EL (cell line): ENCODE measurements at regions not wholly inside any gene's neighbourhood (a gene's known extent, or its start where the extent isn't known, plus 50 kb on each side); places are given as distances from the start of the nearest gene placed in this dataset.

ENCODE experiments used
- DNase-seq: peaks from one replicate; pipeline ENCODE4 v3.0.0-alpha.2; 2016

GRCh38 chr9:116008278-116008677 is 145.3 kb upstream of the PAPPA start:
- DNase-seq = peak; percentile 69

DNA sequence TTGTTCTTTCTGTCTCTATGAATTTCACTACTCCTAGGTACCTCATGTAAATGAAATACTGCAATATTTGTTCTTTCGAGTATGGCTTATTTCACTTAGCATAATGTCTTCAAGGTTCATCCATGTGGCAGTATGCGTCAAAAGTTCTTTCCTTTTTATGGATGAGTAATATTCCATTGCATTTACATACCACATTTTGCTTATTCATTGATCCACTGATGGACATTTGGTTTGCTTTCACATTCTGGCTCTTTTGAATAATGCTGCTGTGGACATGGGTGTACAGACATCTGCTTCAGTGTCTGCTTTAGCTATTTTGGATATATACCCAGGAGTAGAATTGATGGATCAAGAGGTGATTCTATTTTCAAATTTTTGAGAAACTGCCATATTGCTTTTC is 144.2 kb upstream of the PAPPA start:
- DNase-seq = no peak

- no peak for DNase-seq
Observed at GRCh38 chr9:116015855-116016254, 137.7 kb upstream of the PAPPA start.

GRCh38 chr9:116020146-116020545 is 133.4 kb upstream of the PAPPA start:
- peak; percentile 18 for DNase-seq

GRCh38 chr9:116020801-116021200 is 132.8 kb upstream of the PAPPA start:
- DNase-seq = peak; percentile 26

DNA sequence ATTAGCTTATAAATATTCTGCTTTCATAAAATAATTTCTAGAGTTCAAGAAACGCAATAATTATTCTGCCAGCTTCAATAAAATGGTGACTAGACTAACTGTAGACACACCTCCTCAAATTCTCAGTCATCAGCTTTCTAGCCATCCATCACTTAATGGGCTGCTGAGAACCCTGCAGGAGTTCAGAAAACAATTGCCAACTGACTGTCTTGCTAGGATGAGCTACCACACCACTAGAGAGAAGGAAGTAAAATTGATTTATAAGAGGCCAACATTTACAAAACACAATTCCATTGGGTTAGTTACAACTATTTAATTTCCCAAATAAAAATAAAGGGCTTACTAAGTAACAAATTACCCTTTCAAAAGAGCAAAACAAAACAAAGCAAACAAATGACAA is 126.5 kb upstream of the PAPPA start:
- DNase-seq = peak; percentile 29

GRCh38 chr9:116027511-116027910 is 126.1 kb upstream of the PAPPA start:
- peak; percentile 84 for DNase-seq

GRCh38 chr9:116027951-116028350 is 125.6 kb upstream of the PAPPA start:
- DNase-seq = no peak

DNA sequence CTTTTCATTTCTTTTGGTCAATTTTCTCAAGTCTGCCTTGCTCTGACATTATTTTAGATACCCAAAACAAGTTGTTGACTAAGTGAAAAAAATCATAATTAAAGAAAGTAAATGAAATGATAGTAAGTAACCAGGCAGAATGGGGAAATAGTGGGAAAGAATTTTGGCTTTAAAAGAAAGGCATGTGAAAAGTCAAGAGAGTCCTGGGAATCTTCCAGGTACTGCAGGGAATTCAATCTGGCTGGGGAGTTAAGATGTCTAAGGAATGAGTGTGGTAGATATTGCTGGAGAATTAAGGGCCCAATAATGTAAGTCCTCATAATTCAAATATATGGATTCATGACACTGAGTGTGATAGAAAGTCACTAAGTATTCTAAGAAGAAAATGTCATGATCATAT is 123.1 kb upstream of the PAPPA start:
- no peak for DNase-seq

- no peak for DNase-seq
Observed at GRCh38 chr9:116032683-116033440, 120.7 kb upstream of the PAPPA start.

- DNase-seq = no peak
Observed at GRCh38 chr9:116039312-116039711, 114.3 kb upstream of the PAPPA start.

DNA sequence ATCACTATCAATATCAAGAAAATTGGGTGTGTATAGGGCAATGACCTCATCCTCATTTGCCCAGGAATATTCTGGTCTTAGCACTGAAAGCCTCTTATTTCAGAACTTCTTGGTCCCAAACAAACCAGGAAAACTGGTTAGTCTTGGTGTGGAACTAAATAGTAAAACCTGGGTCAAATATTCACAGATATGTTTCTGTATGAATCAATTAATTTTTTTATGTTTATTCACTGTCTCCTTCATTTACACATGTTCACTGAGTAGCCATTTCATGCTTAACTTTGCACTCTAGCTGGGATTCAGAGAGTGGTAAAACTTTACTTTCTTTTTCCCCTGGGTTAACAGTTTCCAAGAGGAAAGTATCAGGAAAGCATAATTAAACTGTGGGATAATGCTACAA is 113.7 kb upstream of the PAPPA start:
- DNase-seq = no peak

DNA sequence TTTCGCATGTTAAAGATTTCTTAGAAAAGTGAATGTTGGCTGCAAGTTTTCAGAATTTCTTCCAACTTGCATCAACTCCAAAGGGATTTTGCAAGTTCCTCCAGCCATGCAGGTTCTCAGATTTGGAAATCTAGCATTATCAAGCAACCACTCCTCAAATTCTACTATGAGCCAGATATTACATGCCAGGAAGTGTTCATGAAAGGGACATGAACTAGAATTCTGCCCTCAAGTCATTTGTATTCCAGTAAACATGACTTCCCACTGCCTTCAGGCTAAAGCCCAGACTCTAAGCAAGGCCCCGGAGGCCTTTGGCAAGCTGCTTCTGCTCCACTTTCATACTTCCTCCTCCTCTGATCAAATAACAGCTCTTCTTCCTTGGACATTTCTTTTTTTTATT is 111.3 kb upstream of the PAPPA start:
- no peak for DNase-seq

DNA sequence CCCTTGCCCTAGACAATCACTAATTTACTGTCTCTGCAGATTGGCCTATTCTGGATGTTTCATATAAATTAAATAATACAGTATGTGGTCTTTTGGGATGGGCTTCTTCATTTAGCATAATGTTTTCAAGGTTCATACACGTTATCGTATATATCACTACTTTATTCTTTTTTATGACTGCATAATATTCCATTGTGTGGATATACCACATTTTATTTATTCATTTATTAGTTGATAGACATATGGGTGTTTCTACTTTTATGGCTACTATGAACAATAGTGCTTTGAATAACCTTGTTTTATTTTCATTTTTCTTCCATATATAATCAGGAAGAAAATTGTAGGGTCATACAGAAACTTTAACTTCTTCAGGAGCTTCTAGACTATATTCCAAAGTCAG is 108.5 kb upstream of the PAPPA start:
- no peak for DNase-seq

GRCh38 chr9:116048081-116048480 is 105.5 kb upstream of the PAPPA start:
- DNase-seq = no peak

- DNase-seq = no peak
Observed at GRCh38 chr9:116049456-116049855, 104.1 kb upstream of the PAPPA start.

GRCh38 chr9:116051528-116051927 is 102.1 kb upstream of the PAPPA start:
- no peak for DNase-seq

- DNase-seq = peak; percentile 37
Observed at GRCh38 chr9:116055536-116055935, 98.1 kb upstream of the PAPPA start.

DNA sequence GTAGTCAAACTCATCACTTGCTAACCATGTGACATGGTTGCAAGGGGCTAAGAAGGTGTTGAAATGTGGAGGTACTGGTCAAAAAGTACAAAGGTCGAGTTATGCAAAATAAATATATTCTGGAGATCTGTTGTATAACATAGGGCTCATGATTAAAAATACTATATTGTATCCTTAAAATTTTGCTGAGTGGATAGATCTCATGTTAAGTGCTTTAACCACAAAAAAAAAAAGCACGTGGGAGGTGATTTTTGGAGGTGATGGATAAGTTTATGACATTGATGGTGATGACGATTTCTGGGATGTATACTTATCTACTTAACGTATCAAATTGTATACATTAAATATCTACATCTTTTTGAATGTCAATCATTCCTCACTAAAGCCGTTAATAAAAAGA is 96.2 kb upstream of the PAPPA start:
- no peak for DNase-seq

DNA sequence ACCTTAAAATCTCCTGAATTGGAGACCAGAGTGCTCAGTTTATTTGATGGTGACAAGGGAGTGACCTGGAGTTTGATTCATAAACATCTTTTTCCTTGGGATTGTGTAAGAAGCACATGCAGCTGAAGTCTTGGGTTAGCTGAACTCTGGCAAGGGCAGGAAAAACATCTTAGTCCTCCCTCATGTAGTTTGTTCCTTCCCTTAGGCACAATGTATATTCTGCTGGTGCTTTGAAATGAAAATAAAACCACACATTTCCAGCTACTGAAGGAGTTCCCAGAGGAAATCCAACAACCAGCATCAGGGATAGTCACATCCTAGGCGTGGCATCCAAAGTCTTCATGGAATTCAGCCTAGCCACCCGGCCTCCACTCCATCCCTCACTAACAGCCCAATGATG is 95.2 kb upstream of the PAPPA start:
- DNase-seq = peak; percentile 10

- no peak for DNase-seq
Observed at GRCh38 chr9:116059466-116059865, 94.1 kb upstream of the PAPPA start.

DNA sequence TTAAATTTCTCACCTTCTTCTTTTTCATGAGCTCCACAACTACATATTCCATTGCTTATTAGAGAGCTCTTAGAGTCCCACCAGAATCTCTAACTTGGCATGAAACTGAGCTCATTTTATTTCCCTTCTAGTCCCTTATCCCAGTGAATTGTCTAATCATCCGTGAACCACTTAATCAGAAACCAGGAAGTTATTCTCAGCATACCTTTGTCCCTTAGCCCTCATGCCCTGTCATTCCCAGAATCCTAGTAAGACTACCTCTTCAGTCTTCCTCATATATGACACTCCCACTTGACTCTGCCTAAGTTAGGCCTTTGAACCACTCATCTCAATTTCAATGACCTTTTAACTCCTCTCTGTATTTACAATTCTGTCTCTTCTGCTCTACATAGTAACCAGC is 93.0 kb upstream of the PAPPA start:
- no peak for DNase-seq

DNA sequence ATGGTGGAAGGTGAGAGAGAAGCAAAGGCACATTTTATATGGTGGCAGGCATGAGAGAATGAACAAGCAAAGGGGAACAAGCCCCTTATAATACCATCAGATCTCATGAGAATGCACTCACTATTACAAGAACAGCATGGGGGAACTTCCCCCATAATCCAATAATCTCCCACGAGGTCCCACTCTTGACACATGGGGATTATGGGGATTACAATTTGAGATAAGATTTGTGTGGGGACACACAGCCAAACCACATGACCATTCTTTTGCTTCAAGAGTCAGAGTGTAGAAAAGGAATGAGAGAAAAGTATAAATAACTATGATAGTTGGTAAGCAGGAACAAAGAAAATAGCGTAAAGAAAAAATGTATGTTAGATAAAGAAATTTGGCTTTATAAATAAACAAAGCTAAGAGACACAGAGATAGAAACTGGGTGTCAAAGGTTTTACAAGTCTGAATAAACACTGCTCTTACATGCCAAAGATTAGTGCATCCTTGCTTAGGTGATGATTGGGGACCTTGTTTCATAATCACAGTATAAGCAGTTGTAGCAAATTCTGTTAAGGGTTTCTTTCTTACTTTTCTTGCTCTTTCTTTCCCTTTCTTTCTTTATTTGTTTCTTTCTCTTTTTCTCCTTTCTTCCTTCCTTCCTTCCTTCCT is 91.9 kb upstream of the PAPPA start:
- no peak for DNase-seq

DNA sequence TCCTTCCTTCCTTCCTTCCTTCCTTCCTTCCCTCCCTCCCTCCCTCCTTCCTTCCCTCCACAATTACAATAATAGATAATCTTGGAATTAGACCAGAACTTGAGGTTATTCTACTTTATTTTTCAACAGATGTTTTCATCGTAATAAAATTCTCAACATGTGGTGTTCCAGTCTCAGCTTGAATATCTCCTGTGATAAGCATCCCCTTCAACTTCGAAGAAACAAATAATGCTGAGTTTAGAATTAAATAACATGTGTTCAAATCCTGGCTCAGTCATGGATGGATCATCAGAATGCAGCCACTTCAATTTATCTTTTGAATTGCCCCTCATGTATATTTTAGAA is 91.4 kb upstream of the PAPPA start:
- DNase-seq = no peak

- no peak for DNase-seq
Observed at GRCh38 chr9:116064970-116065369, 88.6 kb upstream of the PAPPA start.
